T1000 (cell line): ENCODE measurements at regions not wholly inside any gene's neighbourhood (a gene's known extent, or its start where the extent isn't known, plus 50 kb on each side); places are given as distances from the start of the nearest gene placed in this dataset.
"Not testable (repeated sequence)": the region's sequence is repeated elsewhere in the genome, so short reads cannot be mapped to it uniquely, and the experiment has no call there.

Source experiments
- DNase-seq: peaks from one replicate; lab custom pipeline; 2025; ENCODE audit warnings: mixed read lengths; lab: John Stamatoyannopoulos, UW

GRCh38 chr21:9046870-9047269 is 1474.5 kb upstream of the TPTE start:
- DNase-seq = not testable (repeated sequence)

DNA sequence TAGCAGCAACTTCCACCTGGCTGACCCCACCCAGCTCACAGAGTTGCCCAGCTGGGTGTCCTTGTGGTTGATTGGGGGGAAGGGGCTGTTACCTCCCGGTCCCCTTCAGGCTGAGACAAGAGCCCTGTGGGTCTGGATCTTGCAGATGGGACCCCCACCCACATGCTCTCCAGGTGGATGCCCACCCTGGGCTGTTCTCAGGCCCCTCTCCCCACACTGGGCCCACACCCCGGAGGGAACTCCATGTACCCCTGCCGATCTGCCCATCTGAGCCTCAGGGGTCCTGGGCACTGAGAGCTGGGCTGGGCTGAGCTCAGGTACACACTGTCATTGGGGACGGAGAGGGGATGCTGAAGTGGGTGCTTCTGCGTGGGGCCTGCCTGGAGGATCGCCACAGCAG is 1453.9 kb upstream of the TPTE start:
- not testable (repeated sequence) for DNase-seq

GRCh38 chr21:9068622-9069021 is 1452.8 kb upstream of the TPTE start:
- DNase-seq = not testable (repeated sequence)

DNA sequence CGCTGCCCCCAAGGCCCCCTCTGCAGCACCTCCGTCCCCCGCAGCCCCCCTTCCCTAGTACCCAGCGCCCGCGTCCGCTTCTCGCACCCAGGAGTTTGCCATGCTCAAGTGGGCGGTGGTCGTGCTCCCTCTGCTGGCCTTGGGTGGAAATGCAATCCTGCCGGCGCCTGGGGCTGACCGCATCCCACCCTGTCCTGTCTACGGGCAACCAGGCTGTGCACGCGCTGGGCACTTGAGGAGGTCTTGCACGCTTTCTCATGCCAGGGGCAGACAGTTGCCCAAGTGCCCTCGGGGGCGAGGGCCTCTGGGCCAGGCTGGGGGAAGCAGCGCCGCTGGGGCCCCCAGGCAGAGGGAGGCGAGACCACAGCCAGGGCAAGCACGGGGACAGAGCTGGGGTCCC is 1450.7 kb upstream of the TPTE start:
- DNase-seq = not testable (repeated sequence)

DNA sequence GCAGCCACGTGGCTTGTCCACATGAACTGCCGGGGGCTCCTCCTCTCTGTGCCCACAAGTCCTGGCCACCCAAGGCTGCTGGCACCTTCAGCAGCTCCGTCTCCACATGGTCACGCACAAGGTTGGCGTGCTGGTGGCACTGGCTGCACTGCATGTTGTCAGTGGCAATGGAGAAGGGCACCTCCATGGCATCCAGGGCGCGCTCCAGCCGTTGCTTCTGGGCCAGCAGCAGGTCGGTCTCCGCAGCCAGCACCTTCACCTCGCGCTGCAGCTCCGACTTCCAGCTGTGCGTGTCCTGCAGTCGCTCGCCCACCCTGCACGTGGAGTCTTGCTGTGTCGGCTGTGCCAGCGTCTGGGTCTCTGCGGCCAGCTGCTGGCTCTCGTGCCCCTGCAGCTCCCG is 1448.4 kb upstream of the TPTE start:
- not testable (repeated sequence) for DNase-seq

- not testable (repeated sequence) for DNase-seq
These were observed 1446.6 kb upstream of the TPTE start for GRCh38 chr21:9074772-9075171.

GRCh38 chr21:9083091-9083826 is 1438.1 kb upstream of the TPTE start:
- not testable (repeated sequence) for DNase-seq

DNA sequence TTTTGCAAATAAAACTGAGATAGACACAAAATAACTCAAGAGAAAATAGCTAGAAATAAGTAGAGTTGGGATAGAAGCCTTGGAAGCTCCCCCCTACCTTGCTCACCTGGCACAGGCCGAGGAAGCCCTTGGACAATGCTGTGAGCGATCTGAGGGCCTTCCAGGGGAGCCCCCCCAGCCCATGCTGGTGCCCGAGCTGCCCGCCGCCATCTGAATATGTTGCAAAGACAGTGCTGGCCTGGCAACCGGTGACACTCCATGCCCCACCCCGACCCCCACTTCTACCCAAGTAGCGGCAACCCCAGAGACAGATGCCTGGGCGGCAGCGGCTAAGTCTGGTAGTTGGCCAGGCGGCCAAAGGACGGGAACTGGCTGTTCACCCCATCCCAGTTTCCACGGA is 1435.1 kb upstream of the TPTE start:
- DNase-seq = not testable (repeated sequence)

DNA sequence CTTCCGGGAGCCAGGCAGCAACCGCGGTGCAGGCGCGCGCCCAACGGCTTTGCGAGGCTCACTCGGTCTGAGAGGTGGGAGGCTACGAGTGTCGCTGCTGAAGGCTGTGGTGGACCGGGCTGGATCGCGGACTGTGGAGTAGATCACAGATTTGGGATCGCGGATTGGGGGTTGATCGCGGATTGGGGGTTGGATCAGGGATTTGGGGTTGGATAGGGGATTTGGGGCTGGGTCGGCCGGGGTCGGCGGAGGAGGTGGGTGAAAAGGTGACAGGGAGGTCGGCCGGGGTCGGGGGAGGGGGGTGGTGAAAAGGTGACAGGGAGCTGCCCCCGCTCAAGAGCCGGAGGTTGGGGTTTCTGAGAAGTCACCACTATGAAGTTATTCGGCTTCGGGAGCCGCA is 1433.6 kb upstream of the TPTE start:
- not testable (repeated sequence) for DNase-seq

DNA sequence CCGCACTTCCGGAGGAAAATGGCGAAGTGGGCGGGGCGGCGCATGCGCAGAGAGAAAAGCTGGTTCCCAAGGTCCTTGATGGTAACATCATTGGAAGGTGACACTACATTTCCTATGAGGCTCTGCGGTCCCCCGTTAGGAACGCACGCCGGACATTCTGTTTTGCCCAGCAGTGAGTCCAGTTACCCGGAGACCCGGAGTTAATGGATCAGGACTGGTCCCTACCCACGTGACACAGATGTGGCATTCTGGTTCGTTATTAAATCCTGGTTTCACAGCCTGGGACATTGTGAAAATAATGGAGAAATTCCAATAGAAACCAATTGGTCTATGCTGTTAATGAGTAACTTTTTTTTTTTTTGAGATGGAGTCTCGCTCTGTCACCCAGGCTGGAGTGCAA is 1391.6 kb upstream of the TPTE start:
- DNase-seq = not testable (repeated sequence)

- DNase-seq = not testable (repeated sequence)
These were observed 1390.6 kb upstream of the TPTE start for GRCh38 chr21:9130817-9131216.
